ENCODE measurements at regions not wholly inside any gene's neighbourhood (a gene's known extent, or its start where the extent isn't known, plus 50 kb on each side); places are given as distances from the start of the nearest gene placed in this dataset.

- TF ChIP-seq EZH2 (IDR thresholded peaks at IDR 0.05; ENCODE audit: low read length, missing control alignments) (no peak), CTCF (conservative IDR thresholded peaks at IDR 0.05 in 1 of 2, IDR thresholded peaks at IDR 0.05 in 1 of 2; ENCODE audit: low read depth in 1 of 2, low read length in 2 of 2) (no peak)
Observed at GRCh38 chr12:114963846-114964245, 279.9 kb upstream of the TBX3 start.

All from fibroblast of lung (primary cell).